ENCODE measurements at regions not wholly inside any gene's neighbourhood (a gene's known extent, or its start where the extent isn't known, plus 50 kb on each side); places are given as distances from the start of the nearest gene placed in this dataset.

DNA sequence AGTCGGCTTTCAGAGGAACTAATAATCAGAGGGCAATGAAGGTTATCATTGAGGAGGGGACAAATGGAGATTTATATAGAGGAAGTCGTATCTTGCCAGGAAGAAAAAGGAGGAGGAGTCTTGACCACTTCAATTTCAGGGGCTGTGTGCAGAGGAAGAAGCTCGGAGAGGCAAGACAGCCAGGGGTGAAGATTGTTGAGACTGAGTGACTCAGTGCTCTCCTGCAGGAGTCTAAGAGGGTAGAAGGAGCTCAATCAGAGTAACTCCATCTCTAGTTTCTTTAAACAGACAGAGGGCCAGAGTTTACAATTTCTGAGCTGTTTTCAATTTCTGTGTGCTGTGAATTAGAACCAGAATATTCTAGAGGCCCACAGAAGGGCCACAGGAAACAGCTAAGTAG, 439.3 kb upstream of the PRICKLE1 start:
- Mint-ChIP-seq H3K36me3 (ENCODE audit: insufficient read depth in 1 of 3, low read depth in 3 of 3) (peaks cover 0 to 12% (median 0%) of the 10 kb centered on the region in 3 experiments; a peak in 2 of 7 replicates), H3K27me3 (ENCODE audit: low read depth) (no peaks in the 10 kb centered on the region; the same call in 1 of the 2 replicates), H3K4me3 (no peak overlapping the region), H3K27ac (no peak overlapping the region), H3K4me1 (no peaks in the 10 kb centered on the region), H3K9me3 (peaks cover 10 to 13% of the 10 kb centered on the region in 2 experiments)
- no peak overlapping the region for H3K27ac ChIP-seq (ENCODE audit: insufficient read length, low read depth, low read length)
- no peaks in the 10 kb centered on the region for H3K4me1 ChIP-seq (ENCODE audit: insufficient read depth, low read length)
- no peak overlapping the region for H3K18ac ChIP-seq (ENCODE audit: insufficient read length, low read depth, low read length)
- no peak overlapping the region for H2AK5ac ChIP-seq (ENCODE audit: insufficient read length, low read length)
- no peak overlapping the region for H3K23ac ChIP-seq (ENCODE audit: insufficient read length, low read depth, low read length)
- H2BK15ac ChIP-seq (ENCODE audit: low read depth, low read length) = no peak overlapping the region
- no peak overlapping the region for H3K56ac ChIP-seq (ENCODE audit: insufficient read length, low read depth, low read length)
- H3K79me1 ChIP-seq (ENCODE audit: insufficient read depth, low read depth, low read length, poor library complexity, severe bottlenecking) = no peaks in the 10 kb centered on the region
- H3T11ph ChIP-seq (ENCODE audit: low read length) = no peak overlapping the region
- H3K23me2 ChIP-seq (ENCODE audit: insufficient read length, low read depth, low read length, poor library complexity, severe bottlenecking) = no peaks in the 10 kb centered on the region
- no peak overlapping the region for H2AFZ ChIP-seq (ENCODE audit: low read length)
- H4K20me1 ChIP-seq (ENCODE audit: control insufficient read depth, insufficient read depth, insufficient read length) = no peaks in the 10 kb centered on the region
- H3K27me3 ChIP-seq (ENCODE audit: insufficient read depth, low read length) = no peaks in the 10 kb centered on the region
- no CpG with 5 or more reads among the region's 3 CpGs for WGBS (ENCODE audit: extremely low coverage, insufficient read length, low lambda C conversion rate)
- H3K79me2 ChIP-seq (ENCODE audit: insufficient read depth, low read length) = no peaks in the 10 kb centered on the region
- H4K91ac ChIP-seq (ENCODE audit: insufficient read length, low read depth, low read length) = no peak overlapping the region
- no peak overlapping the region for H4K5ac ChIP-seq (ENCODE audit: insufficient read length, low read depth, low read length)
- H3K14ac ChIP-seq (ENCODE audit: insufficient read depth, low read length) = no peak overlapping the region
- no peak overlapping the region for H2BK5ac ChIP-seq (ENCODE audit: insufficient read length, low read length)
- DNase-seq = no peak
- H2BK20ac ChIP-seq (ENCODE audit: low read depth, low read length, poor library complexity, severe bottlenecking) = no peak overlapping the region
- H3K9ac ChIP-seq (ENCODE audit: extremely low read depth, insufficient read length, low read length) = no peak overlapping the region
- H2BK120ac ChIP-seq (ENCODE audit: low read depth, low read length, poor library complexity, severe bottlenecking) = no peak overlapping the region
- no peak overlapping the region for H4K8ac ChIP-seq (replicated peaks; ENCODE audit: insufficient read length, low read depth, low read length)
- no peak overlapping the region for H2BK12ac ChIP-seq (ENCODE audit: insufficient read length, low read depth, low read length)
- no peak overlapping the region for H3K4ac ChIP-seq (ENCODE audit: low read depth, low read length)
- no peak overlapping the region for H3K4me2 ChIP-seq (ENCODE audit: insufficient read depth, insufficient read length, low read length)
- H3K9me3 ChIP-seq (ENCODE audit: control insufficient read depth, low read depth, low read length) = no peaks in the 10 kb centered on the region
- no peak for TF ChIP-seq CTCF (conservative IDR thresholded peaks at IDR 0.05)
